Neural crest cell (in vitro differentiated cells): ENCODE measurements at regions not wholly inside any gene's neighbourhood (a gene's known extent, or its start where the extent isn't known, plus 50 kb on each side); places are given as distances from the start of the nearest gene placed in this dataset.

Experiments used
- DNase-seq: peaks from one replicate; pipeline ENCODE4 v3.0.0; 2021; ENCODE audit warnings: low read depth, mixed read lengths, low spot score
- H3K27ac Mint-ChIP-seq: one replicate; pipeline ENCODE4 v1.8.0; 2021; ENCODE audit warnings: mild to moderate bottlenecking, mixed read lengths; ENCODE audit not compliant: unreplicated experiment
- H3K27me3 Mint-ChIP-seq: 2 replicates; pipeline ENCODE4 v1.8.0; 2021; ENCODE audit warnings: low read depth, mild to moderate bottlenecking, mixed read lengths
- H3K36me3 Mint-ChIP-seq: 2 replicates; pipeline ENCODE4 v1.8.0; 2021; ENCODE audit warnings: low read depth, mild to moderate bottlenecking, mixed read lengths
- H3K4me1 Mint-ChIP-seq: 2 replicates; pipeline ENCODE4 v1.8.0; 2021; ENCODE audit warnings: mixed read lengths
- H3K4me3 Mint-ChIP-seq: one replicate; pipeline ENCODE4 v1.8.0; 2021; ENCODE audit warnings: mild to moderate bottlenecking, mixed read lengths
- H3K9me3 Mint-ChIP-seq: 2 replicates; pipeline ENCODE4 v1.8.0; 2021; ENCODE audit warnings: mixed read lengths
- CTCF ChIP-seq: fragments of 200-600 bp; sonication (generic); conservative IDR thresholded peaks from 2 replicates; pipeline ENCODE4 v1.5.0; 2021; ENCODE audit warnings: antibody characterized with exemption, mild to moderate bottlenecking

- no peak for DNase-seq
- Mint-ChIP-seq H3K9me3 (no peaks in the 10 kb centered on the region), H3K4me3 (no peak overlapping the region), H3K36me3 (no peaks in the 10 kb centered on the region), H3K27me3 (no peaks in the 10 kb centered on the region), H3K4me1 (no peaks in the 10 kb centered on the region), H3K27ac (no peak overlapping the region)
- no peak for TF ChIP-seq CTCF
Observed at GRCh38 chr15:60226924-60227323, 170.9 kb downstream of the ANXA2 start.

GRCh38 chr15:60228101-60228500 lies 169.7 kb downstream of the ANXA2 start:
- H3K36me3 Mint-ChIP-seq, result no peaks in the 10 kb centered on the region
- H3K4me1 Mint-ChIP-seq, result no peaks in the 10 kb centered on the region
- no peak overlapping the region for H3K4me3 Mint-ChIP-seq
- no peaks in the 10 kb centered on the region for H3K27me3 Mint-ChIP-seq
- no peak for DNase-seq
- no peak overlapping the region for H3K27ac Mint-ChIP-seq
- no peaks in the 10 kb centered on the region for H3K9me3 Mint-ChIP-seq
- TF ChIP-seq CTCF, result no peak

- no peaks in the 10 kb centered on the region for H3K27me3 Mint-ChIP-seq
- no peak for TF ChIP-seq CTCF
- H3K36me3 Mint-ChIP-seq, result no peaks in the 10 kb centered on the region
- H3K27ac Mint-ChIP-seq, result no peak overlapping the region
- no peaks in the 10 kb centered on the region for H3K9me3 Mint-ChIP-seq
- H3K4me3 Mint-ChIP-seq, result no peak overlapping the region
- no peaks in the 10 kb centered on the region for H3K4me1 Mint-ChIP-seq
- no peak for DNase-seq
Observed at GRCh38 chr15:60228619-60229018, 169.2 kb downstream of the ANXA2 start.

- no peak for TF ChIP-seq CTCF
- no peak overlapping the region for H3K27ac Mint-ChIP-seq
- no peaks in the 10 kb centered on the region for H3K27me3 Mint-ChIP-seq
- H3K4me3 Mint-ChIP-seq, result no peak overlapping the region
- no peak for DNase-seq
- peaks cover 18% of the 10 kb centered on the region for H3K9me3 Mint-ChIP-seq
- H3K4me1 Mint-ChIP-seq, result peaks cover 9% of the 10 kb centered on the region
- H3K36me3 Mint-ChIP-seq, result peaks cover 6% of the 10 kb centered on the region
Observed at GRCh38 chr15:60235951-60236710, 161.7 kb downstream of the ANXA2 start.

- Mint-ChIP-seq H3K27ac (no peak overlapping the region), H3K9me3 (peaks cover 18% of the 10 kb centered on the region), H3K4me3 (no peak overlapping the region), H3K27me3 (peaks cover 2% of the 10 kb centered on the region), H3K36me3 (peaks cover 9% of the 10 kb centered on the region), H3K4me1 (peaks cover 9% of the 10 kb centered on the region)
- no peak for TF ChIP-seq CTCF
- no peak for DNase-seq
Observed at GRCh38 chr15:60237446-60237845, 160.3 kb downstream of the ANXA2 start.
